HL-60 (cell line): ENCODE measurements at regions not wholly inside any gene's neighbourhood (a gene's known extent, or its start where the extent isn't known, plus 50 kb on each side); places are given as distances from the start of the nearest gene placed in this dataset.

ENCODE experiments used
- DNase-seq, 2 experiments: peaks; one replicate each; pipeline ENCODE4 v3.0.0-alpha.2; 2010 to 2020; ENCODE audit warnings: low read depth in 1 of 2, low spot score in 1 of 2
- H3K27ac ChIP-seq: fragments of 250-450 bp; sonication (Bioruptor Pico); replicated peaks from 2 replicates; pipeline ENCODE4 v1.5.1; 2020; ENCODE audit warnings: mild to moderate bottlenecking, moderate library complexity
- H3K27me3 ChIP-seq: fragments of 250-450 bp; sonication (Bioruptor Pico); 2 replicates; pipeline ENCODE4 v1.5.1; 2021; ENCODE audit warnings: mild to moderate bottlenecking, moderate library complexity; ENCODE audit not compliant: insufficient read depth, poor library complexity, severe bottlenecking
- H3K4me3 ChIP-seq: replicated peaks from 2 replicates; pipeline ENCODE4 v1.5.1; 2011; ENCODE audit warnings: mild to moderate bottlenecking, control low read depth, low read length; ENCODE audit not compliant: insufficient read depth
- GABPA ChIP-seq: IDR thresholded peaks from 2 replicates; pipeline ENCODE4 v1.6.1; 2012; ENCODE audit warnings: low read depth
- POLR2AphosphoS5 ChIP-seq: IDR thresholded peaks from 2 replicates; pipeline ENCODE4 v1.6.1; 2012; ENCODE audit warnings: low read depth
- SPI1 ChIP-seq: IDR thresholded peaks from 2 replicates; pipeline ENCODE4 v1.6.1; 2012; ENCODE audit warnings: low read depth, mild to moderate bottlenecking, borderline replicate concordance
- TF ChIP-seq, protein P1 (sequence below): IDR thresholded peaks from 2 replicates; pipeline ENCODE4 v1.6.1; 2012; ENCODE audit warnings: low read depth; ENCODE audit not compliant: insufficient replicate concordance
- TF ChIP-seq, protein P2 (sequence below): IDR thresholded peaks from one replicate; pipeline ENCODE4 v1.5.1; 2011; ENCODE audit warnings: low read length, control low read depth, inconsistent platforms; ENCODE audit not compliant: insufficient read depth

DNA sequence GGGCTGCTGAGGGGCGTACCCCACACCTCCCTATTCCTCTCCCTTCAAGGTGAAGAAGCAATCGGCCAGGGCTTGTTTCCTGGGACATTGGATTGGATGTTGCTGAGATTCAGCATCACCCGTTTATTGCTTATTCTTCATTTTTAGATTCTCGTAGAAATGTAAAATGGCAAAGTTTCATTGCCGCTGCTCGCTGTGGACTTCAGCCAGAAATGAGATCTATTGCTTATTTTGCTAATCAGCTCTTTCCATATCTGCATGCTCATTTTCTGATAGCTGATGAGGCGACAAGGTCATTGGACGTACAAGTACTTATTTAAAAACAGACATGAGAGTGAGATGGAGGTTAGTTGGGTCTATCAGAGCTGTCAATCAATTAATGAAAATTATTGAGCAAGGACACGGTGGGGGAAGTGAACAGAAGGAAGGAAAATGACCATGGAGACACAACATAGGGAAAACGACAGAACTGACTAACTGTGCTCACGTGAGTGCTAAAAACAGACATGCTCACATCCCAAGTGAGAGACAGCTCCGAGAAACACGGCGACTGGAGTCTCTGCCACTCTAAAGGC, 471.2 kb downstream of the NR2F2 start:
- no peak overlapping the region for H3K27ac ChIP-seq
- no peak for DNase-seq
- TF ChIP-seq SPI1: no peak
- no peak for TF ChIP-seq GABPA
- TF ChIP-seq POLR2AphosphoS5: no peak
- H3K4me3 ChIP-seq: no peak overlapping the region
- no peaks in the 10 kb centered on the region for H3K27me3 ChIP-seq

DNA sequence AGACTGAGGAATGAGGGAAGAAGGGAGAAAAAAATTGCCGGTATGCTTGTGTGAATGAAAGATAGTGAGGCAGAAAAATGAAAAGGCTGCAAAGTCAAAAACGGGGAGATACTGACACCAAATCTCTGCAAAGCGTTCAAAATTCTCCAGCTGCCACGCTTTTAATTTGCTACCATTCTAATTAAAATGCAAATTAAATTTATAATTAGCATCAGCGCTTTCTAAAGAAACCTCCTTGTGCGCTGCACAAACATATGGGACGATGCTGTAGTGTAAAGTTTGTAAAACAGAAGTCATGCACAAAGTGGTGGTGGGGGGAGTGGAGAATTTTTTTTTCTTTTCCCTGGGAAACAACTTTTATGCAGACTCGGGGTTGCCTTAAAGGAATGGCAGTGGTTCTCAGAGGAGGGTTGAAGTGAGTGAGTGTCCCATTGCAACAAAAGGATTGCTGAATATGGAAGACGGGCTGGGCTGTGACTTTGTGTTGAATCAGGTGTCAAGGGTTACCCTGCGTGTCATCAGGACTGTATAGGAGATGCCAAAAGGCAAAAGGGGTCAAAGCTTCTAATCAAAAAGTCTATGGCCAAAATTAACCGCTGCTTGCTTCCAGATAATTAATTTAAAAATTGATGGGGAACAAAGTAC, 472.2 kb downstream of the NR2F2 start:
- no peaks in the 10 kb centered on the region for H3K27me3 ChIP-seq
- TF ChIP-seq GABPA: no peak
- TF ChIP-seq, protein P1, sequence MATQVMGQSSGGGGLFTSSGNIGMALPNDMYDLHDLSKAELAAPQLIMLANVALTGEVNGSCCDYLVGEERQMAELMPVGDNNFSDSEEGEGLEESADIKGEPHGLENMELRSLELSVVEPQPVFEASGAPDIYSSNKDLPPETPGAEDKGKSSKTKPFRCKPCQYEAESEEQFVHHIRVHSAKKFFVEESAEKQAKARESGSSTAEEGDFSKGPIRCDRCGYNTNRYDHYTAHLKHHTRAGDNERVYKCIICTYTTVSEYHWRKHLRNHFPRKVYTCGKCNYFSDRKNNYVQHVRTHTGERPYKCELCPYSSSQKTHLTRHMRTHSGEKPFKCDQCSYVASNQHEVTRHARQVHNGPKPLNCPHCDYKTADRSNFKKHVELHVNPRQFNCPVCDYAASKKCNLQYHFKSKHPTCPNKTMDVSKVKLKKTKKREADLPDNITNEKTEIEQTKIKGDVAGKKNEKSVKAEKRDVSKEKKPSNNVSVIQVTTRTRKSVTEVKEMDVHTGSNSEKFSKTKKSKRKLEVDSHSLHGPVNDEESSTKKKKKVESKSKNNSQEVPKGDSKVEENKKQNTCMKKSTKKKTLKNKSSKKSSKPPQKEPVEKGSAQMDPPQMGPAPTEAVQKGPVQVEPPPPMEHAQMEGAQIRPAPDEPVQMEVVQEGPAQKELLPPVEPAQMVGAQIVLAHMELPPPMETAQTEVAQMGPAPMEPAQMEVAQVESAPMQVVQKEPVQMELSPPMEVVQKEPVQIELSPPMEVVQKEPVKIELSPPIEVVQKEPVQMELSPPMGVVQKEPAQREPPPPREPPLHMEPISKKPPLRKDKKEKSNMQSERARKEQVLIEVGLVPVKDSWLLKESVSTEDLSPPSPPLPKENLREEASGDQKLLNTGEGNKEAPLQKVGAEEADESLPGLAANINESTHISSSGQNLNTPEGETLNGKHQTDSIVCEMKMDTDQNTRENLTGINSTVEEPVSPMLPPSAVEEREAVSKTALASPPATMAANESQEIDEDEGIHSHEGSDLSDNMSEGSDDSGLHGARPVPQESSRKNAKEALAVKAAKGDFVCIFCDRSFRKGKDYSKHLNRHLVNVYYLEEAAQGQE: no peak
- TF ChIP-seq, protein P2, sequence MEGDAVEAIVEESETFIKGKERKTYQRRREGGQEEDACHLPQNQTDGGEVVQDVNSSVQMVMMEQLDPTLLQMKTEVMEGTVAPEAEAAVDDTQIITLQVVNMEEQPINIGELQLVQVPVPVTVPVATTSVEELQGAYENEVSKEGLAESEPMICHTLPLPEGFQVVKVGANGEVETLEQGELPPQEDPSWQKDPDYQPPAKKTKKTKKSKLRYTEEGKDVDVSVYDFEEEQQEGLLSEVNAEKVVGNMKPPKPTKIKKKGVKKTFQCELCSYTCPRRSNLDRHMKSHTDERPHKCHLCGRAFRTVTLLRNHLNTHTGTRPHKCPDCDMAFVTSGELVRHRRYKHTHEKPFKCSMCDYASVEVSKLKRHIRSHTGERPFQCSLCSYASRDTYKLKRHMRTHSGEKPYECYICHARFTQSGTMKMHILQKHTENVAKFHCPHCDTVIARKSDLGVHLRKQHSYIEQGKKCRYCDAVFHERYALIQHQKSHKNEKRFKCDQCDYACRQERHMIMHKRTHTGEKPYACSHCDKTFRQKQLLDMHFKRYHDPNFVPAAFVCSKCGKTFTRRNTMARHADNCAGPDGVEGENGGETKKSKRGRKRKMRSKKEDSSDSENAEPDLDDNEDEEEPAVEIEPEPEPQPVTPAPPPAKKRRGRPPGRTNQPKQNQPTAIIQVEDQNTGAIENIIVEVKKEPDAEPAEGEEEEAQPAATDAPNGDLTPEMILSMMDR: no peak
- TF ChIP-seq POLR2AphosphoS5: no peak
- no peak for TF ChIP-seq SPI1
- no peak for DNase-seq

DNA sequence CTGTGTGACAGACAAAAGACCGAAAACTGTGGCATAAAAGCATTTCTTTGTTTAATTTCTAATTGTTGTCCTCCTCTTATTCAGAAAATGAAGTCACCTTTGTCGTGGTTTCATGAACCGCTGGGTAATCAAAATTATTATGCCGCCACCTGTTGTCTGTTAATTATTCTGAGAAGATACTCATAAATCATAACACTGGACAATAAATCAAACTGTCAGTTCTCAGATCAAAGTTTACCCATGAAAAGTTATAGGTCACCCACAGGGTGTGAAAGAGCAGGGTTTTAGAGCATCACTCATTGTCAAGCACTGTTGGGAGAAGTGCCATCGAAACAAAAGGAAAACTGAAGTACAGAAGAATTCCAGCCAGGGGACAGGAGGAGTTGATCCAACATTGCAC, 474.3 kb downstream of the NR2F2 start:
- H3K27me3 ChIP-seq: no peaks in the 10 kb centered on the region
- TF ChIP-seq, protein P2: no peak
- no peak for TF ChIP-seq GABPA
- TF ChIP-seq POLR2AphosphoS5: no peak
- TF ChIP-seq SPI1: no peak
- TF ChIP-seq, protein P1: no peak
- no peak overlapping the region for H3K4me3 ChIP-seq
- no peak overlapping the region for H3K27ac ChIP-seq
- DNase-seq: no peak

More for the DNA sequence above, 472.2 kb downstream of the NR2F2 start:
- no peak overlapping the region for H3K27ac ChIP-seq
- H3K4me3 ChIP-seq: no peak overlapping the region

DNA sequence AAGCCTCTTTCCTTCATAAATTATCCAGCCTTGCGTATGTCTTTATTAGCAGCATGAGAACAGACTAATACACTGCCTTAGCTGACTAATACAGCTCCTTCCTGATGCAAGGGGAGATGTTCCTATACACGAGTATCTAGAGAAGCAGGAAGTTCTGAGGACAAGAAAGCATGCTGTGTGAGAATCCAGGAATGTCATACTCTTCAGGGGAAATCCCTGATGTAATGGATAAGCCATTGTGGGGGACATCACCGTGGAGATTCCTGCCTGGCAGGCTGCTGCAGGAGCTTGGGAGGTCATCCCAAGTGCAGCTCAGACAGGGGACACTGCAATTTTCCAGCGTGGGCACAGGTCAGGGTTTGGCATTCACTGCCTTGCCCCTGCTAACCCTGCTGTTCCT, 476.9 kb downstream of the NR2F2 start:
- Histone ChIP-seq H3K4me3 (no peak overlapping the region), H3K27ac (no peak overlapping the region), H3K27me3 (no peaks in the 10 kb centered on the region)
- DNase-seq: no peak
- TF ChIP-seq, protein P2: no peak
- TF ChIP-seq GABPA: no peak
- TF ChIP-seq SPI1: no peak
- TF ChIP-seq, protein P1: no peak
- TF ChIP-seq POLR2AphosphoS5: no peak
